UCSD-AML1 (cell line): ENCODE measurements at regions not wholly inside any gene's neighbourhood (a gene's known extent, or its start where the extent isn't known, plus 50 kb on each side); places are given as distances from the start of the nearest gene placed in this dataset.

Experiments used
- DNase-seq: peaks from one replicate; lab custom pipeline; 2025; ENCODE audit not compliant: unreplicated experiment; lab: John Stamatoyannopoulos, UW

- DNase-seq: peak; percentile 66
Observed at GRCh38 chr6:20023549-20024315, 186.6 kb downstream of the ID4 start.

- no peak for DNase-seq
Observed at GRCh38 chr6:20024316-20024673, 187.1 kb downstream of the ID4 start.

- no peak for DNase-seq
Observed at GRCh38 chr6:20024978-20025377, 187.3 kb downstream of the MBOAT1 start.

- no peak for DNase-seq
Observed at GRCh38 chr6:20025681-20026080, 186.6 kb downstream of the MBOAT1 start.

- DNase-seq: no peak
Observed at GRCh38 chr6:20028143-20028542, 184.1 kb downstream of the MBOAT1 start.

DNA sequence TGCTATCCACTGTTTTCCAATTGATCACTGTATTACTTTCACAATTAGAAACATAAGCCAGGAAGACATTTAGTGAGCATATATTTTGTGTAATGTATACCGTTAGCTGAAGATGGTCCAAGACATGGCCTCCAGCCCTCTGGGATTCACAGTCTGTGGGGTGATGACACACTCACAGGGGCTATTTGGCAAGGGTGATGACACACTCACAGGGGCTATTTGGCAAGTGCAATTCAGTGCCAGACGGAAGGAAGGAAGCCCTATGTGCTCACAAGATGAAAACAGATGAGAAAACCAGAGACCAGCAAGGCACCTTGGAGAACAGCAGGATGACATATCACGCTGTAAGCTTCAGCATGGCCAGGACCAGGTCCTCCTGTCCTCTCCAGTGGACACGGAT, 183.7 kb downstream of the MBOAT1 start:
- DNase-seq: no peak

DNA sequence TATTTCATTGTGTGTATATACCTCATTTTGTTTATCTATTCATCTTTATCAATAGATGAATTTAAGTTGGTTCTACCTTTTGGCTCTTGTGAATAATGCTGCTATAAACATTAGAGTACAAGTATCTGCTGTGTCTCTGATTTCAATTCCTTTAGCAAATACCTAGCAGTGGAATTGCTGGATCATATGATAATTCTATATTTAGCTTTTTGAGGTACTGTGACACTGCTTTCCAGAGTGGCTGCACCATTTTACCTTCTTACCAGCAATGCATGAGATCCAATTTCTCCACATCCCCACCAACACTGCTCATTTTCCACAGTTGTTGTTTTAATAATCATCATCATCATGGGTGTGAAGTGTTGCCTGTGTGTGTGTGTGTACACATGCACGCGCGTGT, 182.3 kb downstream of the MBOAT1 start:
- DNase-seq: no peak

DNA sequence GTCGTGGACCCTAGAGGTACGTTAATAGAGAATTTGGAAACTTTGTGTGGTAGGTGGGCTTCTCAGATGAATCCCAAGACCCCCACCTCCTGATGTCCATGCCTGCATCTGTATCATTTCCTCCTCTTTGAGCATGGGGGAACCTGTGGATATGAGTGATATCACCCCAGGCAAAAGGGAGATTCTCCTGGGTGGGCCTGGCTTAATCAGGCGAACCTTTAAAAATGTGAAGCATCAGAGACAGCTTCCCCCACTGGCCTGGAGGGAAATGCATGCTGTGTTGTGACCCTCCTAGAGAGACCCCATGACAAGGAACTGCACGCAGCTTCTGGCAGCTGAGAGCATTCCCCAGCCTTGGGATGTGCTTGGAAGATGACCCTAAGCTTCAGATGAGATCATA, 180.9 kb downstream of the MBOAT1 start:
- DNase-seq: no peak

GRCh38 chr6:20033697-20034407, 178.4 kb downstream of the MBOAT1 start:
- no peak for DNase-seq

GRCh38 chr6:20034408-20034769, 177.9 kb downstream of the MBOAT1 start:
- no peak for DNase-seq

GRCh38 chr6:20036141-20036677, 176.1 kb downstream of the MBOAT1 start:
- DNase-seq: no peak

DNA sequence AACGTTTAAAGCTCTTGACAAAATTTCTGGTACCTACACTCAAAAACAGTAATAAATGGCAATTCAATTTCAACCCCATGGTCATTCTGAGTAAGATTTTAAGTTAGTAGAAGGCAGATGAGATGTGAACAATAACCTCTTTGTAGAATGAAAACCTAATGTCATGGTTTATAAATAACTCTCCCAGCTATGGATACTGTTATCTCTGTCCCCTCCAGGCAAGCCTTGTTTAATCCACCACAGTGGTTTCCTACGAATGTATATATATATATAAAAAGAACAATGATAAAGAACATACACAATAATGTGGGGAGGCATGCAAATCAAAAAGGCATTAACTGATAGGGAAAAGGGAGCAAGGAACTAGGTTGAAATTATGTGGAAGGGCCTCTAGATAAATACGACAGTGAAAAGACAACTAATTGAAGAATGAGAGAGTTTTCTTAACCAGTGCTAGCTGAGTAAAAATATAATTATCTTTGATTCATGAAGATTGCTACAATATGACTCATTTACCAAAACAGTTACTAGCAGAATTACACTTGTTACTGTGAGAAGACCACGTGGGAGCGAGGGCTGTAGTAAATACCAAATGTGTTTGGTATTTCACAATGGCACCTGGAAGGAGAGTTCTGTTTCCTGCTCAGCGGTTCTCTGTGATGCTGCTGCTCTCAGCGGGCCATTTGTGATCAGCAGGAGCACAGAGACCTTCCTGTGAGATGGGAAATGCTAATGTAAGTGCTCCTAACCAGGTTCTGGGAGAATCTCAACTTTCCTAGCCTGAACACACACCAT, 173.7 kb downstream of the MBOAT1 start:
- DNase-seq: no peak

GRCh38 chr6:20044883-20045282, 167.4 kb downstream of the MBOAT1 start:
- DNase-seq: no peak
